ENCODE measurements at regions not wholly inside any gene's neighbourhood (a gene's known extent, or its start where the extent isn't known, plus 50 kb on each side); places are given as distances from the start of the nearest gene placed in this dataset.

DNA sequence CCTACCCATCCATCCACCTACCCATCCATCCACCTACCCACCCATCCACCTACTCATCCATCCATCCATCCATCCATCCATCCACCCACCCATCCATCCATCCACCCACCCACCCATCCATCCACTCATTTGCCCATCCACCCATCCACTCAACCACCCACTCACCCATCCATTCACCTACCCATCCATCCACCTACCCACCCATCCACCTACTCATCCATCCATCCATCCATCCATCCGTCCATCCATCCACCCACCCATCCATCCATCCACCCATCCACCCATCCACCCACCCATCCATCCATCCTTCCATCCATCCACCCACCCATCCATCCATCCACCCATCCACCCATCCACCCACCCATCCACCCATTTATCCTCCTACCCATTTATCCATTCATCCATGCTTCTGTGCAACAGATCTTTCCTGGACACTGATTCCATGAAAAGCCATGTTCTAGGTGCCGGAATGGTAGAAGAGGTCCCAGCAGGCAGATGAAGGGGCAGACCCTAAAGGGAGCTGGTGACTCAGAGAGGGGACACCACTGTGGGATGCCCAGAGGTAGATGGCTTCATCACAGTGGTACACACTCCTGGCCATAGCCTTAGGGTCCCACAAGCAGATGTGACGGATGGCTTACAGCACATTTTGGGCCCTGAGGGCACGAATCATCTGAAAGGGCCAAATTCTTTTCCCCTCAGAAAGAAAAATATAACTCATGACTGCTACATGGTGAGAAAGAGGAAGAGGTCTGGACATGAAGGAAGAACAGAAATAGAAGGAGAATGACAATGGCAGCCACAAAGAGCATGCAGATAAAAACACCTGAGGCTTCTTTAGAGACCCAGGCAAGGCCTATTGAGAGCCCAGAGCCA, 76.0 kb downstream of the KCTD15 start:
- TF ChIP-seq EZH2phosphoT487 (IDR thresholded peaks at IDR 0.05; ENCODE audit: borderline replicate concordance, low read depth, low read length): no peak
- TF ChIP-seq, protein P1, sequence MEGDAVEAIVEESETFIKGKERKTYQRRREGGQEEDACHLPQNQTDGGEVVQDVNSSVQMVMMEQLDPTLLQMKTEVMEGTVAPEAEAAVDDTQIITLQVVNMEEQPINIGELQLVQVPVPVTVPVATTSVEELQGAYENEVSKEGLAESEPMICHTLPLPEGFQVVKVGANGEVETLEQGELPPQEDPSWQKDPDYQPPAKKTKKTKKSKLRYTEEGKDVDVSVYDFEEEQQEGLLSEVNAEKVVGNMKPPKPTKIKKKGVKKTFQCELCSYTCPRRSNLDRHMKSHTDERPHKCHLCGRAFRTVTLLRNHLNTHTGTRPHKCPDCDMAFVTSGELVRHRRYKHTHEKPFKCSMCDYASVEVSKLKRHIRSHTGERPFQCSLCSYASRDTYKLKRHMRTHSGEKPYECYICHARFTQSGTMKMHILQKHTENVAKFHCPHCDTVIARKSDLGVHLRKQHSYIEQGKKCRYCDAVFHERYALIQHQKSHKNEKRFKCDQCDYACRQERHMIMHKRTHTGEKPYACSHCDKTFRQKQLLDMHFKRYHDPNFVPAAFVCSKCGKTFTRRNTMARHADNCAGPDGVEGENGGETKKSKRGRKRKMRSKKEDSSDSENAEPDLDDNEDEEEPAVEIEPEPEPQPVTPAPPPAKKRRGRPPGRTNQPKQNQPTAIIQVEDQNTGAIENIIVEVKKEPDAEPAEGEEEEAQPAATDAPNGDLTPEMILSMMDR (conservative IDR thresholded peaks at IDR 0.05; ENCODE audit: low read length): no peak

All from OCI-LY7 (cell line).